Psoas muscle (tissue), 7 donors: ENCODE measurements at regions not wholly inside any gene's neighbourhood (a gene's known extent, or its start where the extent isn't known, plus 50 kb on each side); places are given as distances from the start of the nearest gene placed in this dataset.

Experiments used
- ATAC-seq, 4 donors: fragments of 200-7000 bp; cut with Tn5 transposase; one replicate each; pipeline ENCODE4 v1.9.1; 2020; ENCODE audit warnings: moderate library complexity in 3 of 4, mild to moderate bottlenecking in 2 of 4
- DNase-seq, 2 donors: peaks; one replicate each; pipeline ENCODE4 v3.0.0-alpha.2; 2020
- H3K27ac ChIP-seq: fragments of 200-600 bp; one replicate; pipeline ENCODE4 v1.8.0; 2022
- H3K27me3 ChIP-seq, 3 donors: fragments of 200-600 bp in 1 of 3; one replicate each; pipeline versions ENCODE4 v1.6.1 to v1.8.0; 2013 to 2022; ENCODE audit warnings: low read length in 2 of 3, mild to moderate bottlenecking in 2 of 3, moderate library complexity in 1 of 3; ENCODE audit not compliant: insufficient read depth in 3 of 3
- H3K36me3 ChIP-seq, 2 donors: fragments of 200-600 bp in 1 of 2; one replicate each; pipeline versions ENCODE4 v1.6.1 to v1.8.0; 2013 to 2022; ENCODE audit warnings: low read depth in 1 of 2, mild to moderate bottlenecking in 1 of 2, moderate library complexity in 1 of 2; ENCODE audit not compliant: insufficient read depth in 1 of 2
- H3K4me1 ChIP-seq: fragments of 200-600 bp; one replicate; pipeline ENCODE4 v1.8.0; 2022
- H3K4me3 ChIP-seq: fragments of 200-600 bp; one replicate; pipeline ENCODE4 v1.8.0; 2022; ENCODE audit warnings: mild to moderate bottlenecking
- H3K9me3 ChIP-seq: fragments of 200-600 bp; one replicate; pipeline ENCODE4 v1.8.0; 2022
- whole genome bisulfite sequencing, 3 donors: extraction: QIAGEN DNeasy Blood & Tissue Kit; methylation state at CpG; one replicate each; pipeline versions ENCODE4 v1.1.6 to v1.1.7; 2013; 5-methylcytosine and 5-hydroxymethylcytosine counted together
- intact Hi-C, 2 donors: fragments of 100-400 bp; cut with DNase I; formaldehyde crosslinking; loops; one replicate each; pipeline versions ENCODE4 v1.11.0 to v1.14.2; 2022
- TF ChIP-seq, protein P1 (sequence below): fragments of 200-600 bp; IDR thresholded peaks from one replicate; pipeline ENCODE4 v1.8.0; 2022; ENCODE audit warnings: antibody characterized with exemption
- donor health status: healthy with polysubstance abuse.
- donor health status: DM: no; HTN: no; CAD: no; lungs with moderate emphysema.
- donor health status: Bipolar disorder and iron deficiency.
- donor health status: healthy.
- donor health status: DM: yes; HTN: yes; CAD: no.
- donor health status: DM: no; HTN: no; CAD: no.
- donor health status: DM: yes; HTN: yes; CAD: no.

GRCh38 chr5:175365866-175366265 is 78.1 kb downstream of the DRD1 start:
- 76 to 89% (median 80%) methylated on average over 1 of the region's 1 CpG for WGBS, 3 donors
- H3K9me3 ChIP-seq, result no peaks in the 10 kb centered on the region
- TF ChIP-seq, protein P1, sequence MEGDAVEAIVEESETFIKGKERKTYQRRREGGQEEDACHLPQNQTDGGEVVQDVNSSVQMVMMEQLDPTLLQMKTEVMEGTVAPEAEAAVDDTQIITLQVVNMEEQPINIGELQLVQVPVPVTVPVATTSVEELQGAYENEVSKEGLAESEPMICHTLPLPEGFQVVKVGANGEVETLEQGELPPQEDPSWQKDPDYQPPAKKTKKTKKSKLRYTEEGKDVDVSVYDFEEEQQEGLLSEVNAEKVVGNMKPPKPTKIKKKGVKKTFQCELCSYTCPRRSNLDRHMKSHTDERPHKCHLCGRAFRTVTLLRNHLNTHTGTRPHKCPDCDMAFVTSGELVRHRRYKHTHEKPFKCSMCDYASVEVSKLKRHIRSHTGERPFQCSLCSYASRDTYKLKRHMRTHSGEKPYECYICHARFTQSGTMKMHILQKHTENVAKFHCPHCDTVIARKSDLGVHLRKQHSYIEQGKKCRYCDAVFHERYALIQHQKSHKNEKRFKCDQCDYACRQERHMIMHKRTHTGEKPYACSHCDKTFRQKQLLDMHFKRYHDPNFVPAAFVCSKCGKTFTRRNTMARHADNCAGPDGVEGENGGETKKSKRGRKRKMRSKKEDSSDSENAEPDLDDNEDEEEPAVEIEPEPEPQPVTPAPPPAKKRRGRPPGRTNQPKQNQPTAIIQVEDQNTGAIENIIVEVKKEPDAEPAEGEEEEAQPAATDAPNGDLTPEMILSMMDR, result no peak
- no peak overlapping the region for H3K4me3 ChIP-seq
- no peak for DNase-seq
- ATAC-seq, result no peak
- intact Hi-C loops, result no loop called here
- no peaks in the 10 kb centered on the region for H3K4me1 ChIP-seq
- H3K27ac ChIP-seq, result no peak overlapping the region
- peaks cover 0 to 2% (median 0%) of the 10 kb centered on the region in 3 donors for H3K27me3 ChIP-seq
- H3K36me3 ChIP-seq, result no peaks in the 10 kb centered on the region

- no peaks in the 10 kb centered on the region for H3K9me3 ChIP-seq
- intact Hi-C loops, result no loop called here
- no peaks in the 10 kb centered on the region for H3K36me3 ChIP-seq
- no peak for ATAC-seq
- H3K4me3 ChIP-seq, result no peak overlapping the region
- no peaks in the 10 kb centered on the region for H3K4me1 ChIP-seq
- no peak overlapping the region for H3K27ac ChIP-seq
- no peaks in the 10 kb centered on the region for H3K27me3 ChIP-seq
- DNase-seq, result no peak
- WGBS, 3 donors, result 66 to 69% (median 69%) methylated on average over 5 of the region's 5 CpGs
- TF ChIP-seq, protein P1, result no peak
These were observed 80.7 kb downstream of the DRD1 start for GRCh38 chr5:175363300-175363699.

DNA sequence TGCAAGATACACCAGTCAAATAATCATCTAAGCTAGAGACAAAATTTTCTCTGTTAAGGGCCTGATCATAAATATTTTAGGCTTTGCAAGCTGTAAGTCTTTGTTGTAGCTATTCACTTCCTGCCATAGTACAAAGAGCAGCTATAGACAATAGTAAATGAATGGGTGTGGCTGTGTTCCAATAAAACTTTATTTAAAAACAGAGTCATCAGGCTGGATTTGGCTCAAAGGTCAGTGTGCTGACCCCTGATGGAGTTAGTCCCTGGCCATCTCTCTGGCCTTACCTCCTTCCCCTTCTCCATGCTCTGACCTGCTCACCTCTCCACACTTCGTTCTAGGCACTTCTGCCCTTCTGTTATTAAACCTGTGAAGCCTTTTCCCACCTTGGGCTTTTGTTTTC is 86.0 kb downstream of the DRD1 start:
- H3K27me3 ChIP-seq, result peaks cover 0 to under 1% (median 0%) of the 10 kb centered on the region in 3 donors
- no peak for DNase-seq
- intact Hi-C loops, result no loop called here
- H3K36me3 ChIP-seq, result no peaks in the 10 kb centered on the region
- no peak overlapping the region for H3K27ac ChIP-seq
- H3K9me3 ChIP-seq, result no peaks in the 10 kb centered on the region
- ATAC-seq, result no peak
- WGBS, 3 donors, result 82 to 90% (median 88%) methylated on average over 1 of the region's 1 CpG
- no peaks in the 10 kb centered on the region for H3K4me1 ChIP-seq
- TF ChIP-seq, protein P1, result no peak
- H3K4me3 ChIP-seq, result no peak overlapping the region

- intact Hi-C loops, result no loop called here
- Histone ChIP-seq H3K27ac (no peak overlapping the region), H3K4me1 (no peaks in the 10 kb centered on the region), H3K36me3 (no peaks in the 10 kb centered on the region), H3K27me3 (peaks cover 0 to 7% (median 2%) of the 10 kb centered on the region in 3 donors), H3K9me3 (no peaks in the 10 kb centered on the region), H3K4me3 (no peak overlapping the region)
- TF ChIP-seq, protein P1, result no peak
- ATAC-seq, result no peak
- WGBS, 3 donors, result 53 to 58% (median 58%) methylated on average over 10 of the region's 10 CpGs
- no peak for DNase-seq
These were observed 87.6 kb downstream of the DRD1 start for GRCh38 chr5:175356428-175356827.

- Histone ChIP-seq H3K36me3 (no peaks in the 10 kb centered on the region), H3K4me3 (no peak overlapping the region), H3K27ac (no peak overlapping the region), H3K4me1 (no peaks in the 10 kb centered on the region), H3K9me3 (no peaks in the 10 kb centered on the region), H3K27me3 (peaks cover 0 to 7% (median 3%) of the 10 kb centered on the region in 3 donors)
- 27 to 38% (median 29%) methylated on average over 8 of the region's 8 CpGs for WGBS, 3 donors
- no peak for ATAC-seq
- DNase-seq, result no peak
- intact Hi-C loops, result no loop called here
- TF ChIP-seq, protein P1, result no peak
These were observed 89.0 kb downstream of the DRD1 start for GRCh38 chr5:175354964-175355363.
